ENCODE measurements at regions not wholly inside any gene's neighbourhood (a gene's known extent, or its start where the extent isn't known, plus 50 kb on each side); places are given as distances from the start of the nearest gene placed in this dataset.

- Histone ChIP-seq H3K9me3 (ENCODE audit: control insufficient read depth in 4 of 4, low read length in 3 of 4) (no peaks in the 10 kb centered on the region), H3K36me3 (ENCODE audit: control insufficient read depth in 4 of 4, insufficient read depth in 3 of 4, low read depth in 1 of 4, low read length in 3 of 4) (no peaks in the 10 kb centered on the region), H3K4me3 (ENCODE audit: low read depth in 1 of 3, low read length in 3 of 3) (no peak overlapping the region), H3K9ac (ENCODE audit: low read depth in 1 of 2, low read length in 2 of 2) (no peak overlapping the region), H3K27me3 (ENCODE audit: control insufficient read depth in 4 of 4, insufficient read depth in 4 of 4, low read length in 3 of 4) (no peaks in the 10 kb centered on the region), H3K4me1 (ENCODE audit: control insufficient read depth in 4 of 4, insufficient read depth in 4 of 4, low read length in 3 of 4) (no peaks in the 10 kb centered on the region), H3K27ac (ENCODE audit: low read depth in 1 of 2, low read length in 2 of 2) (no peak overlapping the region)
- TF ChIP-seq RXRA (IDR thresholded peaks at IDR 0.05) (no peak), REST (IDR thresholded peaks at IDR 0.05) (no peak), HNF4A (conservative IDR thresholded peaks at IDR 0.05) (no peak), GABPA (IDR thresholded peaks at IDR 0.05 in 1 of 2, conservative IDR thresholded peaks at IDR 0.05 in 1 of 2) (no peak), FOXA2 (IDR thresholded peaks at IDR 0.05) (no peak), SP1 (IDR thresholded peaks at IDR 0.05) (no peak), FOXA1 (IDR thresholded peaks at IDR 0.05) (no peak), CTCF (IDR thresholded peaks at IDR 0.05; ENCODE audit: low read depth, low read length, missing input control) (no peak), YY1 (IDR thresholded peaks at IDR 0.05) (no peak), TAF1 (conservative IDR thresholded peaks at IDR 0.05) (no peak), NR2F2 (IDR thresholded peaks at IDR 0.05) (no peak), JUND (IDR thresholded peaks at IDR 0.05) (no peak), RAD21 (IDR thresholded peaks at IDR 0.05) (no peak), EGR1 (IDR thresholded peaks at IDR 0.05; ENCODE audit: low read depth in 2 of 2) (no peak)
- TF ChIP-seq, protein P1, sequence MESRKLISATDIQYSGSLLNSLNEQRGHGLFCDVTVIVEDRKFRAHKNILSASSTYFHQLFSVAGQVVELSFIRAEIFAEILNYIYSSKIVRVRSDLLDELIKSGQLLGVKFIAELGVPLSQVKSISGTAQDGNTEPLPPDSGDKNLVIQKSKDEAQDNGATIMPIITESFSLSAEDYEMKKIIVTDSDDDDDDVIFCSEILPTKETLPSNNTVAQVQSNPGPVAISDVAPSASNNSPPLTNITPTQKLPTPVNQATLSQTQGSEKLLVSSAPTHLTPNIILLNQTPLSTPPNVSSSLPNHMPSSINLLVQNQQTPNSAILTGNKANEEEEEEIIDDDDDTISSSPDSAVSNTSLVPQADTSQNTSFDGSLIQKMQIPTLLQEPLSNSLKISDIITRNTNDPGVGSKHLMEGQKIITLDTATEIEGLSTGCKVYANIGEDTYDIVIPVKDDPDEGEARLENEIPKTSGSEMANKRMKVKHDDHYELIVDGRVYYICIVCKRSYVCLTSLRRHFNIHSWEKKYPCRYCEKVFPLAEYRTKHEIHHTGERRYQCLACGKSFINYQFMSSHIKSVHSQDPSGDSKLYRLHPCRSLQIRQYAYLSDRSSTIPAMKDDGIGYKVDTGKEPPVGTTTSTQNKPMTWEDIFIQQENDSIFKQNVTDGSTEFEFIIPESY (IDR thresholded peaks at IDR 0.05), result no peak
- TF ChIP-seq, protein P2, sequence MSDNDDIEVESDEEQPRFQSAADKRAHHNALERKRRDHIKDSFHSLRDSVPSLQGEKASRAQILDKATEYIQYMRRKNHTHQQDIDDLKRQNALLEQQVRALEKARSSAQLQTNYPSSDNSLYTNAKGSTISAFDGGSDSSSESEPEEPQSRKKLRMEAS (IDR thresholded peaks at IDR 0.05), result no peak
- TF ChIP-seq, protein P3, sequence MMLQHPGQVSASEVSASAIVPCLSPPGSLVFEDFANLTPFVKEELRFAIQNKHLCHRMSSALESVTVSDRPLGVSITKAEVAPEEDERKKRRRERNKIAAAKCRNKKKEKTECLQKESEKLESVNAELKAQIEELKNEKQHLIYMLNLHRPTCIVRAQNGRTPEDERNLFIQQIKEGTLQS (IDR thresholded peaks at IDR 0.05), result no peak
- 84% methylated on average over 4 of the region's 4 CpGs for WGBS
- no peak for DNase-seq (ENCODE audit: low spot score)
These were observed 174.2 kb upstream of the NFIA start for GRCh38 chr1:60908159-60908558.

- H3K4me1 ChIP-seq (ENCODE audit: control insufficient read depth in 4 of 4, insufficient read depth in 4 of 4, low read length in 3 of 4), result no peaks in the 10 kb centered on the region
- no peaks in the 10 kb centered on the region for H3K9me3 ChIP-seq (ENCODE audit: control insufficient read depth in 4 of 4, low read length in 3 of 4)
- H3K36me3 ChIP-seq (ENCODE audit: control insufficient read depth in 4 of 4, insufficient read depth in 3 of 4, low read depth in 1 of 4, low read length in 3 of 4), result no peaks in the 10 kb centered on the region
- no peak for DNase-seq (ENCODE audit: low spot score)
- H3K4me3 ChIP-seq (ENCODE audit: low read depth in 1 of 3, low read length in 3 of 3), result no peak overlapping the region
- WGBS, result 100% methylated on average over 1 of the region's 1 CpG
- H3K9ac ChIP-seq (ENCODE audit: low read depth in 1 of 2, low read length in 2 of 2), result no peak overlapping the region
- no peaks in the 10 kb centered on the region for H3K27me3 ChIP-seq (ENCODE audit: control insufficient read depth in 4 of 4, insufficient read depth in 4 of 4, low read length in 3 of 4)
- no peak overlapping the region for H3K27ac ChIP-seq (ENCODE audit: low read depth in 1 of 2, low read length in 2 of 2)
- TF ChIP-seq HNF4G (IDR thresholded peaks at IDR 0.05) (no peak), JUND (IDR thresholded peaks at IDR 0.05) (no peak), TAF1 (conservative IDR thresholded peaks at IDR 0.05) (no peak), EGR1 (IDR thresholded peaks at IDR 0.05; ENCODE audit: low read depth in 2 of 2) (no peak), CTCF (IDR thresholded peaks at IDR 0.05; ENCODE audit: low read depth, low read length, missing input control) (no peak), GABPA (IDR thresholded peaks at IDR 0.05 in 1 of 2, conservative IDR thresholded peaks at IDR 0.05 in 1 of 2) (no peak), YY1 (IDR thresholded peaks at IDR 0.05) (no peak), FOXA2 (IDR thresholded peaks at IDR 0.05) (no peak), REST (IDR thresholded peaks at IDR 0.05) (no peak)
- TF ChIP-seq, protein P3 (IDR thresholded peaks at IDR 0.05), result no peak
These were observed 175.8 kb upstream of the NFIA start for GRCh38 chr1:60906526-60906925.
